ENCODE measurements at regions not wholly inside any gene's neighbourhood (a gene's known extent, or its start where the extent isn't known, plus 50 kb on each side); places are given as distances from the start of the nearest gene placed in this dataset.
"Not testable (repeated sequence)": the region's sequence is repeated elsewhere in the genome, so short reads cannot be mapped to it uniquely, and the experiment has no call there.

DNA sequence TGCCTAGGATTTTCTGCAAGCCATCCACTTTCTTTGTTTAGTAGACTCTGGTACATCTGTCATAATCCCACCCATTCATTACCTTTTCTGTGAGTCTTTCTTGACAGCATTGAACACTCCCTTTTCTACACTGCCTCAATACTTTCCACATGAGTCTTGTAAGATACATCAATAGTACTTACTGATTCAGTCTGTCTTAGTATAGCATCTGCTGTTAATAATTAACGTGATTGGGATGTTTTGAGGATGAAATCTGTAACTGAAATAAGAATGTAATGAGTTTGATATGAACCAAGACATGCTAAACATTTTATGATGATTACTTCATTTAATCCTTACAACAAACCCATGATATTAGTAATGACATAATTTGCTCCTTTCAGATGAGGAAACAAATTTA is 196.2 kb upstream of the FOXG1 start:
- no peak for DNase-seq

DNA sequence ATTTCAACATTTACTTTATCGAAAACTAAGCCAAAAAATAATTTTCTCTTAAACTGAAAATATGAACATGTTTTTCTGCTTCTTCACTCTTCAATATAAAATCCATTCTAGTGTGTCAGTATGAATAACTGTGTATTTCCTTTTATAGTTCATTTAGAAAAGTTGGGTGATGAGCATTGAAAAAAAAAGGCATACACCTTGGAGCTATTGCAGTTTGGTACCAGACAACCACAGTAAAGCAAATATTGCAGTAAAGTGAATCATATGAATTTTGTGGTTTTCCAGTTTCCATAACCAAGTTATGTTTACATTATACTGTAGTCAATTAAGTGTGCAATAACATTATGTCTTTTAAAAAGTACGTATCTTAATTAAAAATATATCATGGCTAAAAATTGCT is 195.0 kb upstream of the FOXG1 start:
- no peak for DNase-seq

DNA sequence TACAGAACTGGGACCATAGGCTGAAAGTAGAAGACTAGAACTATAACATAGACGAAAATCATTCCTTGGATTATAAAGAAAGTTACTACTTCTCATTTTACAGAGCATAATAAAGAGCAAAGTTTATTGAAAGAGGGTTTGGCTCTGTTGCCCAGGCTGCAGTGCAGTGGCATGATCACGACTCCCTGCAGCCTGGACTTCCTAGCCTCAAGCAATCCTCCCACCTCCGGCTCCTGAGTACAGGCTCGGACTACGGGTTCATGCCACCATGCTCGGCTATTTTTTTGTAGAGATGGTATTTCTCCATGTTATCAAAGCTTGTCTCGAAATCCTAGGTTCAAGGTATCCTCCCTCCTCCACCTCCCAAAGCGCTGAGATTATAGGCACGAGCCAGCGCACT is 190.1 kb upstream of the FOXG1 start:
- no peak for DNase-seq

DNA sequence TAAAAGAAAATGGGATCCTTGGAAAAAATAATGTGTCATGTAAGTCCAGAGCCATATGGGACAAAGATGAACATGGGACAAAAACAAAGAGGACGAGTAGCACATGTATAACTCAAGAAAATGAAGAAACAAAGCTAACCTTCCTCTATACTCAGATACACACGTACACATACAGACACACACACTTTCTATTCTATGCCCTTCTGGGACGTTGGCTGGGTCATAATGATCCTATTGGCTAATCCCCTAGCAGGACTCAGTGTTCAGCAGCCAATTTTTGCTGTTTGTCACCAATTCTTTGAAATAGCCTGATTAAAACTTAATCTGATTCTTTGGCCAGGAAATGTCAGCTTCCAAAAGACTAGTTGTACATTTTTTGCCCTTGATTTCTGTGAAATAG is 189.4 kb upstream of the FOXG1 start:
- DNase-seq, result no peak

DNA sequence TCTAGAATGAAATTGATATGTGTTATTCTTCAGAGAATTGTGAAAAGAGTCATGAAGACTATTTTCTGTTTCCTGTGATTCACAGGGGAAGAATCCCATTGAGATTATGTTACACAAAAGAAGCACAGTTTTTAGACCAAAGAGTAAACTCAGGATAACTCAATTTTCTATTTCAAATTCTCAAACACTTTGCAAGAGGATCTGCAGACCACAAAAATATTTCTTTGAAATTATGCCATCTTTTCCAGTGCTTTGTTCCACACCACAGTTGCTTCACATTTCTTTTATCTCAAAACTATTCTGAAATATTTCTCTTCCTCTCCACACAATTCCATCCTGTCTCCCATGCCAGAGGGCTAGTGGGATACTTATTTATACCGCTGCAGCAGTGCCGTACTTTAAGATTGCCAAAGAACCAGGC is 188.9 kb upstream of the FOXG1 start:
- DNase-seq, result no peak

DNA sequence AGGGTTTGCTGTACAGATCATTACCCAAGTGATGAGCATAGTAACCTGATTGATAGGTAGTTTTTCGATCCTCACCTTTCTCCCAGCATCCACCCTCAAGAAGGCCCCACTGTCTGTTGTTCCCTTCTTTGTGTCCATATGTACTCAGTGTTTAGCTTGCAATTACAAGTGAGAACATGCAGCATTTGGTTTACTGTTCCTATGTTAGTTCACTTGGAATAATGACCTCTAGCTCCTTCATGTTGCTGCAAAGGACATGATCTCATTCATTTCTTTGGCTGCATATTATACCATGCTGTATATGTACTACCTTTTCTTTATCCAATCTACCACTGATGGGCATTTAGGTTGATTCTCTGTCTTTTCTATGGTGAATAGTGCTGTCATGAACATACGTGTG is 181.6 kb upstream of the FOXG1 start:
- no peak for DNase-seq

DNA sequence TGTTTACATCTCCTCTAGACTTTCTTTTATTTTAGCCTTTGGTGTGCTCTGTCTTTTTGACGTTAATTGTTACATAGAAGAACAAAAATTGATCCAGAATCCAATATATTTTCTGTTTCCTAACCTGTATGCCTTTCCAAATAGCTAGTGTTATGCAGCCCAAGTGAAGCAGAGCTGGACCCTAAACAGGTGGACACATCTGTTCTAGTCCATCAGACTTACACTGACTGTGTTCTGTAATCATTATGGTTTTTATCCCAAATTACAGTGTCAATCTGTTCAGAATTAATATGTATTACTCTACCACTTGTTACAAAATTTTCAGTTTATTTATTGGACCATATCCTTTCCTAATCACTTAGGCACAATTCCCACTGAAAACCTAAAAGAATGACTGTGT is 176.8 kb upstream of the FOXG1 start:
- no peak for DNase-seq

DNA sequence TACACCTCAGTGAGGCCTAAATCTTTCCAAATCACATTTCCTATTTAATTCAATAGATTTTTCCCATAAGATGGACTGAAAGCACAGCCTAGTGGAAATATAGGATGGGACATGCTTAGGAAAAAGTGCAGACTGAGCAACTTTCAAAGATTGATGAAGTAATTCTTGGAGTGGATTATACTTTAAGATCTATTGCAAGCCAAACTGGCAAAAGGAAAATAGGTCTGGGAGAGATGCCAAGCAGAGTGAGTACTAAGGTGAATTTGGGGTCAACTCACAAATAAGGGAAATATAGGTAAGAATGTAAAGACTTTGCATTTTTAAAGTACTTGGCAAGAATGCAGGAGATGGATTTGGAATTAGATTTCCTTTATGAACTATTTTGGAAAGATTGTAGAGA is 170.2 kb upstream of the FOXG1 start:
- DNase-seq, result peak; percentile 53

DNA sequence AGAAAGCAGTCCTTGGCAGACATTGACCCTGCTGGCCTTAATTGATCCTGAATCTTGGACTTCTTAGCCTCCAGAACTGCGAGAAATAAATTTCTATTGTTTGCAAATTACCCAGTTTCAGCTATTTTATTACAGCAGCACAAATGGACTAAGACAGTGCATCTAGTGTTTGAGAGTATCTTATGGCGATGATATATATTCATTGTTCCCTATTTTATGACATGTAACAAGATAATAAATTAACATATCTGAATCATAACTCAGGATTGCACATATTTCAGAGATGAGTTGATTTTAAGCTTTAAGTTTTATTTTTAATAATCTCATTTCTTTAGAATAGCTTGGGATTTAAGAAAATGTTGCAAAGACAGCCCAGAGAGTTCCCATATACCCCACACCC is 167.4 kb upstream of the FOXG1 start:
- DNase-seq, result no peak

DNA sequence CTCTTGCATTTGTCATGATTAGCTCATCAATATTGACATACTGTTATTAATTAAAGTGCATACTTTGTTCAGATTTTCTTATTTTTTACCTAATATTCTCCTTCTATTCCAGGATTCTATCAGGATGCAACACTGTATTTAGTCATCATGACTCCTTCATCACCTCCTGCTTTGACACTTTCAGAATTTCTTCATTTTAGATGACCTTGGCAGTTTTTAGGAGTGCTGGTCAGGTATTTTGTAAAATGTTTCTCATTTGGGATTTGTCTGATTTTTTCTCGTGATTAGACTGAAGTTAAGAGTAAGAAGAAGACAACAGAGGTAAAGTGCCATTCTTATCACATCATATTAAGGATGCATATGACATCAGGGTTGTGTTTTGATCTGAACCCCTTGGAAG is 167.0 kb upstream of the FOXG1 start:
- no peak for DNase-seq

DNA sequence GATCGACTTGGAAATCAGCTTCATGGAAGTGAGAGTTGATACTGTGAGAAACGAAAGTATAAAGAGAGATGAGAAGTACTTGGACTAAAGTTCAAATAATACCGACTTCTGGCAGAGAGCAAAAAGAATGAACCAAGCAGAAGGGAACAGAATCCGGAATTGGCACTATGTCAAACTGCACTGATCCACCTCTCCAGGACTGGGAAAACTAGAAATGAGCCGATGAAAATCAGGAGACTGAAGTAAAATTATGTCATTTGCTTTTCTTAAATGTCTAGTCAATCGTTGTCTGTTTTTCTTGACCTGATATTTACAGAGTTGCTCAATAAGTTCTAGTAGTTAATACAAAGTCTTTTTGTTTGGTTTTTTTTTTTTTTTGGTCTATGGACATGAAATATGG is 163.0 kb upstream of the FOXG1 start:
- peak; percentile 21 for DNase-seq

DNA sequence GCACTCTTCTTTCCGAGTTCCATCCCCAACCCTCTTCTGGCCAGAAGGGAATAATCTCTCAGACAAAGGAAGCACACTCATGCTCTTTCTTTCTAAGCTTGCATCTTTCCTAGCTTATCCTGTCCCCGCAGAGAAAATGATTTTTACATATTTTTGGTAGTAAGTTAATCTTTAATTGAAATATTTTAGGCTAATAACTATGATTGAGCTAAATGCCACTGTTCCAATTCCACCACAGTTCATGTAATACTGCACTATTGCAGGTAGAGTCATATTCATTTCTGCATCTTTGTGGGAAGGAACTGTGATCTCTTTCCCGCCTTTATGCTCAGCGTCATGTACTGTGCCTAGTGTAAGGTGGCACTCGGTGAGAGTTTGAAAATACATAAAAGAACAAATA is 158.9 kb upstream of the FOXG1 start:
- DNase-seq, result no peak

DNA sequence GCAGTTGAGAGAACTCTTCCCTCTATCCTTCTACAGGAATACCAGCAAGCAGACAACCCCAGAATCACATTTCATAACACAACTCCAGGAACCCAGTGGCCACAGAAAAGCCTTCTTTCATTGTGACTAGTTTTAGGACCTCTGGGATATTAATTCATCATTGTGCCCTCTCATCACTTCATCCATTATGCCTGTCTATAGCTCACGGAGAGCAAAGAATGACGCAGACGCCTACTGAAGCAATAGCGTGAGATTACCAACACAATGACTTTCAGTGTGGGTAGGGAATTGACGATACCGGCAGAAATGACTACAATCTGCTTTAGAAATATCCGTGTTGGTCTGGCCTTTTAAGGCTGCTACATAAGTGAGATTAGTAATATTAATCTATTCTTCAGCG is 158.1 kb upstream of the FOXG1 start:
- DNase-seq, result no peak

DNA sequence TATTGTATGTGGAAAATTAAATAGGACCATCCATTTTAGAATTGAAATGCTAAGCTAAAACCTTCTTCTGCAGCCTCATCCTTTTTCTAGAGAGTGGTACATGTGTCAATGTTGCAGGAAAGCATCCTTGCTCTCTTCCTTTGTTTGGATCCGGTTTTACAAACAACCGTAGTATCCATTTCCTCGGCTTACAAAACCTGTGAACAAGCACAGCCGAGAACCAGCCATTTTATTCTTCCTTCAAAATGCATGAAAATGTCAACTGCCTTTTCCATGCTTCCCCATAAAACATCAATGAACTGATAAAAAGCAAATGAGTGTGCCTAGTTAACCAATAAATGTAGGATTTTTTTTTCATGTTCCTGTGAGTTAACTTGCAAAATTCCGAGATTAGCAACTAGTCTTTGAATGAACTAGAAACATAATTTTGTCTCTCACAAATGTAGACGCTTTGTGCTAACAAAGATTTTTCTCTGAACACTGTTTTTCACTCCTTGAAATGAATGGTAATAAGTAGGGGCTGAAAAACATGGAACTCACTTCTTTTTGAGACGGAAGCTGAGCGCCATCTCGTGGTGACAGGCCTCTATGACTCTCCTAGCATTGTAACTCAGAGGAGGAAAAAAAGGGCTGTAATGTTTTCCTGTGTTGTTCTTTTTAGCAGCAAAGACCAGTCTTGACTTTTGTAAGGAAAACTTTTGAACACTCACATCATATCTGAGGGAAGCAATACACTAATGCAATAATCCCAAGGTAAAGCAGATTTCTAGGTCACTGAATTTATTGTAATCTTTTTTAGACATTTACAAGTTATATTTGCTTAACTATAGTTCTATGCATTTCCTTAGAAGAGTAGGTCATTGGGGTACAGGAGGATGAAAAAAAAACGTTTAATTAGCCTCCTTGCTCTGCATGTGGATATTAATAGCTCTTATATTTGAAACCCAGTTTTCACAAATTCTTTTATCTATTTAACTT is 157.4 kb upstream of the FOXG1 start:
- DNase-seq, result peak; percentile 74

DNA sequence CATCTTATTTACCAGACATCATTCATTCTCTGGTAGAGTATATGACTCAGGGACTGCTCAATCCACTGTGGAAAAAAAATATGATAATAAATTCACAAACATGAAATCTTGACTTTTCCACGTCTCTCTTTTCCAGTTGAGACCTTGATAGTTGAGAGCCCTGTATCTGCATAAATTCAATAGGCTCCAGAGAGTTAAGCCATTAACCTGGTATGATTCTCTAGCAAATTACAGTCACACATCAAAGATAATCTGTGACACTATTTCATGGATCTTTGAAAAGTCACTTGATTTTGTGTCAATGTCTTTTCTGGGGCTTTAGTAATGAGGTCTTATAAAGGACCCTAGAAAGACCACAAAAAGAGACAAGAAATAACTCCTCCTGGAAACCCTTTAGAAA is 154.2 kb upstream of the FOXG1 start:
- DNase-seq, result no peak

DNA sequence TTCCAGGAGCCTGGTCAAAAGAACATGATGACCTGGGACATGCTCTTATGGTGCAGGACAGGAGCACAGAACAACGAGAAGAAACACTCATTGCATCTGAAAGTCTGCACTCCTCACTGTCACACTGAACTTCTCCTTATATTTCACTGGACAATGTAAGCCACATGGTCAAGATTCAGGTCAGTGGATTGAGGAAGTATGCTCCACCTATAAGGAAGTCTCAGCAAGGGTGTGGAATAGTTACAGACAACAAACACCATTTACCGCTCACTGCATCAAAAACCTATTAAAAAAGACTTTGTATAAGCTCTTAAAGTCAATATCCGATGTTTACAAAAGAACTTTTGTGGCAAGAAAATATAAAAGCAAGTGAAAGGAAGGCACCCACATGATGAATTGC is 153.1 kb upstream of the FOXG1 start:
- DNase-seq, result no peak

DNA sequence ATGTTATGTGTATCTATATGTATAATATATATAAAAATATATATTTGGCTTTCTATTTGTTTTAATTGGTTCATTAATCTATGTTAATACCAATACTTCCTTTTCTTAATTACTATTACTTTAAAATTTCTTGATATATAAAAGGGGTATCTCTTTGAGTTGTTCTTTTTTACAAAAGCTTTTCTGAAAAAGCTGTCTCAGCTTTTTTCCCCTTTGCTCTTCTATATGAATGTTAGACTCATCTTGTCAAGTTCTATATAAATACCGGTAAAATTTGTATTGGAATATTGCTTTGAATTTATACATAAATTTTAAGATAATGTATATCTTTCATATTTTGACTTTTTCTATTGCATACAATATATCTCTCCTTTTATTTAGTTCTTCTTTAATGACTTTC is 139.8 kb upstream of the FOXG1 start:
- no peak for DNase-seq

DNA sequence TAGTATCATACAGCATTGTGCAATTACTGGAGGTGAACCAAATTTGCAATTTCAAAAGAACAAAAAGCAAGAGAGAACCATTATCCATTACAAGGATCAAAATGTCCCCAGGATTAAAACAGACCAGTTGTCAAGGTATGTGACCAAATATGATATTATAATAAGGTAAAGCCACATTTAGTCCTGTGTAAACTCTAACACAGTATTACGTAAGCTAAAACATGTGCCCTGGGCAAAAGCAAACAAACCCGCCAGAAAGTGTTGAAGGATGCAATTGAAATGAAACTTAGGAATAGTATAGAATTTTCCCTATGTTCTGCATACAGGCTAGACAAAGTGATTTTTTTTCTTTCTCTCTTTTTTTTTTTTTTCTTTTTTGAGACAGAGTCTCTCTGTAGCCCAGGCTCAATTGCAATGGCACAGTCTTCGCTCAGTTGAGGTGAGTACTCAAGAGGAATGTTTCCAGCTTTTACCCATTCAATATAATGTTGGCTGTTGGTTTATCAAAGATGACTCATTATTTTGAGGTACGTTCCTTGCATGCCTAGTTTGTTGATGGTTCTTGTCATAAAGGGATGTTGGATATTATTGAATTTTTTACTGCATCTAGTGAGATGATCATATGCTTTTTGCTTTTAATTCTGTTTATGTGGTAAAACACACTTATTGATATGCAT is 137.1 kb upstream of the FOXG1 start:
- no peak for DNase-seq

DNA sequence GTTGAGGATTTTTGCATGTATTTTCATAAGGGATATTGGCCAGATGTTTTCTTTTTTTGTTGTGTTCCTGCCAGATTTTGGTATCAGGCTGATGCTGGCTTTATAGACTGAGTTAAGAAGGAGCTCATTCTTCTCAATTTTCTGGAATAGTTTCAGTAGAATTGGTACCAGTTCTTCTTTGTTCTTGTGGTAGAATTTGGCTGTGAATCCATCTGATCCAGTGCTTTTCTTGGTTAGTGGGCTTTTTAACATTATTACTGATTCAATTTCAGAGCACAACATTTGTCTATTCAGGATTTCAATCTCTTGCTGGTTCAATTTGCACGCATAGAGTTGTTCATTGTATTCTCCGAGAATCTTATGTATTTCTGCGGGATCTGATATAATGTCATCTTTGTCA is 136.5 kb upstream of the FOXG1 start:
- no peak for DNase-seq

DNA sequence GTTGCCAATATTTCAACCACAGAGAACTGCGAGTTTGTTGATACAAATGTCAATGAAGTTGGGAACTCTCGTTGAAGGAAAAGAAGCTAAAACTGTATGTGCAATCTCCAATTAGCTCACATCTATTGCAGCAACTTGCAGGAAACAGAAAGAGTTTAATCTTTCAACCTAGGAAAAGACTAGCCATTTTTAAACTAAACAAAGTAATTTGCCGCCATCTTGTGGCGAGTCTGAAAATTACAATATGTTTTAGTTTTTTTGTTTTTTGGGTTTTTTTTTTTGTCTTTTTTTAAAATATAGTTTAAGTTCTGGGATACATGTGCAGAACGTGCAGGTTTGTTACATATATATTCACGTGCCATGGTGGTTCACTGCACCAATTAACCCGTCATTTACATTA is 131.2 kb upstream of the FOXG1 start:
- no peak for DNase-seq

DNA sequence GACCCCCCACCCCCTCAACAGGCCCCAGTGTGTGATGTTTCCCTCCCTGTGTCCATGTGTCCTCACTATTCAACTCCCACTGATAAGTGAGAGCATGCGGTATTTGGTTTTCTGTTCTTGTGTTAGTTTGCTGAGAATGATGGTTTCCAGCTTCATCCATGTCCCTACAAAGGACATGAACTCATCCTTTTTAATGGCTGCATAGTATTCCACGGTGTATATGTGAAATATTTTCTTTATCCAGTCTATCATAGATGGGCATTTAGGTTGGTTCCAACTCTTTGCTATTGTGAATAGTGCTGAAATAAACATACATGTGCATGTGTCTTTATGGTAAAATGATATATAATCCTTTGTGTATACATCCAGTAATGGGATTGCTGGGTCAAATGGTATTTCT is 130.8 kb upstream of the FOXG1 start:
- not testable (repeated sequence) for DNase-seq

DNA sequence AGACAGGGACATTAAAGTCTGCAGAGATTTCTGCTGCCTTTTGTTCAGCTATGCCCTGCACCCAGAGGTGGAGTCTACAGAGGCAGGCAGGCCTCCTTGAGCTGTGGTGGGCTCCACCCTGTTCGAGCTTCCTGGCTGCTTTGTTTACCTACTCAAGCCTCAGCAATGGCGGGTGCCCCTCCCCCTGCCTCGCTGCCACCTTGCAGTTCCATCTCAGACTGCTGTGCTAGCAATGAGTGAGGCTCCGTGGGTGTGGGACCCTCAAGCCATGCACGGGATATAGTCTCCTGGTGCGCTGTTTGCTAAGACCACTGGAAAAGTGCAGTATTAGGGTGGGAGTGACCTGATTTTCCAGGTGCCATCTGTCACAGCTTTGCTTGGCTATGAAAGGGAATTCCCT is 125.4 kb upstream of the FOXG1 start:
- DNase-seq, result not testable (repeated sequence)

DNA sequence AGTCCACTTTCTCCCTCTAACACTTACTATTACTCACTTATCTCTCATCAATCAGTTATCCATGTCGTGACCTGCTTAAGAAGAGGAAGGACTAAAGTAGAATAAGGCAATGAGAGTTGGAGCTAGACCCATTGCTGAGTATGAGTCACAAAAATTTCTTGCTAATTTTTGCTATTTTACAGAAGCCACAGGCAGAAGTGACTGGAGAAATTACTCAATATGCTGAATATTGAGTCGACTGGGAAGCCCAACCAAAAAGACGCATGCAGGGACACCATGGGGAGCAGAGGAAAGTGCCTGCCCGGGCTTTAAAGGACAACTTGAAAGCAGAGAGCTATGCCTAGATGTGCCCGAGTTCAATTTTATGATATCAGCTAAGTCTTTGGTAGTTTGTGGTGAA is 115.4 kb upstream of the FOXG1 start:
- no peak for DNase-seq

DNA sequence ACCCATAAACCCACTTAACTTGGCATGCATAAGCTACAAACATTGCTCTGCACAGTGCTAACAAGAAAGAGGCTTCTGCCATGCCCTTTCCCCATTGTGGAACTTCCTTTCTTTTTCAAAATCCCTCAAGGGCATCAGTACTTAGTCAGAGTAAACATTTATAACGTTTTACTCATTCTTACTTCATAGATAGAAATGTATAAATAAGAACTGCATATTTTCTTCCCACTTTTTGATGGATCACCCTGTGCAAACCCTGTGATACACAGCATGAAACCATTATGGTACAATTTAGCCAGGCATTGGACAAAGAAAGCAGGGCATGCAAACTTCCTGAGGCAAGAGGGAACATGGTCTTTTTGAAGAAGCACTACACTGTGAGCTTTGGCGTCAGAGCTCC is 113.8 kb upstream of the FOXG1 start:
- no peak for DNase-seq

DNA sequence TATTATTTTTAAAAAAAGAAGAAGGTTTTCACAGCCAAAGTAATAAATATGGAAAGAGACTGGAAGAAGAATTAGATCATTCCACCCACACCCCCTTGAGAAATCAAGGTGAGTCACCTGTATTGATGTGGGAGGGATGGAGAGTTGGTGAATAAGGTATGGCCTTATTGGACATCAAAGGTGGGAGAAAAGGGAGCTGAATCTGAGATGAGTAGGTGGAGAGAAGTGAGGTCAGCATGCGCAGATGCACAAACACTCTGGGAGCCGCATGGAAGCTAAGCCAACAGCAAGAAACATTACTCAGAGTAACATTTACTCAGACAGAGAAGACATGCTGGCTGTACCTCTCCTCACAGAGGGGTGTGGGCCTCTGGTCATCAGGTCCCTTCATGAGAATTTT is 113.1 kb upstream of the FOXG1 start:
- no peak for DNase-seq

All from right hindlimb (tissue), 1 donor.